PFSK-1 (cell line): ENCODE measurements at regions not wholly inside any gene's neighbourhood (a gene's known extent, or its start where the extent isn't known, plus 50 kb on each side); places are given as distances from the start of the nearest gene placed in this dataset.

Experiments
- FOXP2 ChIP-seq: optimal IDR thresholded peaks from 2 replicates; pipeline ENCODE3; 2011; ENCODE audit warnings: borderline replicate concordance, control low read depth, inconsistent platforms; ENCODE audit not compliant: insufficient read depth; ENCODE audit errors: extremely low read length, extremely low read depth
- POLR2AphosphoS5 ChIP-seq: IDR thresholded peaks from 2 replicates; pipeline ENCODE4 v1.6.1; 2012; ENCODE audit warnings: low read depth, mild to moderate bottlenecking, control low read depth, low read length, moderate library complexity
- REST ChIP-seq, 2 experiments: IDR thresholded peaks; 2 replicates each; pipeline versions ENCODE4 v1.6.1 to v1.8.0; 2011 to 2012; ENCODE audit warnings: low read depth in 2 of 2, low read length in 2 of 2, control low read depth in 1 of 2, inconsistent platforms in 1 of 2, mild to moderate bottlenecking in 1 of 2, moderate library complexity in 1 of 2; ENCODE audit not compliant: insufficient read depth in 1 of 2
- SIN3A ChIP-seq: IDR thresholded peaks from 2 replicates; pipeline ENCODE4 v1.6.1; 2012; ENCODE audit warnings: mild to moderate bottlenecking, low read length, moderate library complexity, borderline replicate concordance; ENCODE audit not compliant: insufficient read depth
- TAF1 ChIP-seq: IDR thresholded peaks from 2 replicates; pipeline ENCODE4 v1.6.1; 2012; ENCODE audit warnings: low read length, control low read depth, borderline replicate concordance; ENCODE audit not compliant: insufficient read depth

DNA sequence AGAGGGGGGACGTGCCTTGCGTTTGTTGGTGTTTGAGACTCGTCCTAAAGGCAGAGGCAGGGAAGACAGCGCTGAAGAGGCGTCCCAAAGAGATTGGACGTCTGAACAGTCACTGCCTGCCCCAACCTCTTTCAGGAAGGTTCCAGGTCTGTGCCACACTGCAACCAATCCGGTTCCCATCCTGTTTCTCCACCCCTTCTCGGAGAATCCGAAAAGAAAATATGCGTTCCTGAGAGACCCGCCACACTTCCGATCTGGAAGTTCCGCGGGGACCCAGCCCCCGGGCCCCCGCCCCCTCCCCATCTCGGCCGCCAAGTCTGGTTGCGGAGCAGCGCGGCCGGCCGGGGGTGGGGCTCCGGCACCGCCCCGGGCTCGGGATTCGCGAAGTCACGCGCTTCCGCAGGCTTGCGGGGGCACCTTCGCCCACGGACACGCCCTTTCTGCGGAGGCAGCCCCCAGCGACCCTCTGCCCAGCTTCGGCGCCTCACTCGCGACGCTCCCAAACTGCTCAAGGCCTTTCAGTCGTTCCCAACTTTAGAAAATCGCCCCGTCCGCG is 124.5 kb upstream of the DPYD start:
- TF ChIP-seq FOXP2 (peak; percentile 3), POLR2AphosphoS5 (no peak), SIN3A (no peak)

GRCh38 chr1:98044766-98045165 is 123.9 kb upstream of the DPYD start:
- peak; percentile 5 for TF ChIP-seq FOXP2
- no peak for TF ChIP-seq REST (IDR thresholded peaks at IDR 0.05; ENCODE audit: insufficient read depth in 1 of 2, low read depth in 2 of 2, low read length in 2 of 2)

DNA sequence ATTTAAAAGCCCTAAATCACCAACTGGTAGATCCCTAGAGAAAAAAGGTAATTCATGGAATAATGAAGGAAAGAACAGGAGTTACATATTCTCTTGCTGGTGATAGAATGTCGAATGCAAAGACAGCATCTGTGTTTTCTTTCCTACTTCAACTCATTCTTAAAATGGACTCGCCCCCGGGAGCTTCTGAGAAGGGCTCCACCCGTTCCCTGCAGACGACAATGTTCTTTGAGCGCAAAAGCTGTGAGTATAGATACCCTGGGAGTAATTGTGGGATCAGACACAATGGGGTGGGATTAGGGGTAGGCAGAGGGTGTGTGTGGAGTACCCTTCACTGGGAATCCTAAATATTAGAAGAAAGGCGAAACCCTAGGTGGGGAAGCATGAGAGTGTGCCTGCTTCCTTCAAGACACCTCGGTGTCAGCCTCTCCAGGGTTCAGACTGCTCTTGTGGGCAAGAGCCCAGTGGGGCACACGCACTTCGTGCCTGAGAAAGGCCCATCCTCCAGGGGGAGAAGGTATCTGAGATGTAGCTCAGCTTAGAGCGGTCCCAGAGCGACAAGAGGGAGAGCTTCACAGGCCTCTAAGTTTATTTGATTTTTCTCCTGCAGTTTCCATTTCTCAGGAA is 123.3 kb upstream of the DPYD start:
- no peak for TF ChIP-seq TAF1
- TF ChIP-seq POLR2AphosphoS5 = no peak
- TF ChIP-seq FOXP2 = no peak
- no peak for TF ChIP-seq REST (IDR thresholded peaks at IDR 0.05; ENCODE audit: insufficient read depth in 1 of 2, low read depth in 2 of 2, low read length in 2 of 2)
- no peak for TF ChIP-seq SIN3A

- TF ChIP-seq POLR2AphosphoS5 = no peak
- no peak for TF ChIP-seq FOXP2
- no peak for TF ChIP-seq REST (IDR thresholded peaks at IDR 0.05; ENCODE audit: insufficient read depth in 1 of 2, low read depth in 2 of 2, low read length in 2 of 2)
- no peak for TF ChIP-seq TAF1
- TF ChIP-seq SIN3A = no peak
These were observed 114.8 kb upstream of the DPYD start for GRCh38 chr1:98035602-98036002.

DNA sequence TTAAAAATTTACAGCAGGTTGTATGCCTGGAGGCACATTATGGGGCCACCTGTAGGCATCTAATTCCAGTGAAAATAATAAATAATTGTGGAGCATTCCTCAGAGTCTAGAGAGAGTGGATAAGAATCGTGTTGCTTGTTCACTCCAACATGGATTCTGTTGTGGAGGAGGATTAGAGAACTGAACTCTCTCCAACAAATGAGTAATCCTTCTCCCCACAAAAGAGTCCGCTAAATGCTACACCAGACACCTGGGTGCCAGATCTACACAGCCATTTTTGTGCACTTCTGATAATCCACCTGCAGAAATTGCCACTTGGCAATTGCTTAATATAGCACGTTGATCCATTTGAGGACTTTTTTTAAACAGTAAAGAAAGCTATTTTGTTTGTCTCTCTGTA is 113.7 kb upstream of the DPYD start:
- TF ChIP-seq POLR2AphosphoS5 (no peak), FOXP2 (no peak), SIN3A (no peak; the same call in 1 of the 2 replicates), TAF1 (no peak), REST (IDR thresholded peaks at IDR 0.05; ENCODE audit: insufficient read depth in 1 of 2, low read depth in 2 of 2, low read length in 2 of 2) (no peak)

- TF ChIP-seq REST (IDR thresholded peaks at IDR 0.05; ENCODE audit: insufficient read depth in 1 of 2, low read depth in 2 of 2, low read length in 2 of 2) (no peak), FOXP2 (no peak), SIN3A (no peak), POLR2AphosphoS5 (no peak), TAF1 (no peak)
These were observed 112.1 kb upstream of the DPYD start for GRCh38 chr1:98032958-98033357.
